Fibroblast of lung (primary cell): ENCODE measurements at regions not wholly inside any gene's neighbourhood (a gene's known extent, or its start where the extent isn't known, plus 50 kb on each side); places are given as distances from the start of the nearest gene placed in this dataset.
A peak's percentile ranks its signal among the peaks of the same experiment; 100 is the strongest.

Source experiments
- DNase-seq, 2 donors: peaks; one replicate each; pipeline versions ENCODE4 v3.0.0 to v3.0.0-alpha.2; 2010; ENCODE audit warnings: low read depth in 2 of 2
- H2AFZ ChIP-seq: 2 replicates; pipeline ENCODE4 v1.5.1; 2012; ENCODE audit warnings: low read length, control low read depth, inconsistent platforms
- H3K27ac ChIP-seq: 2 replicates; pipeline ENCODE4 v1.5.1; 2011; ENCODE audit warnings: low read length, control low read depth; ENCODE audit not compliant: insufficient read depth
- H3K27me3 ChIP-seq: 2 replicates; pipeline ENCODE4 v1.5.1; 2011; ENCODE audit warnings: mild to moderate bottlenecking, low read length; ENCODE audit not compliant: control insufficient read depth, insufficient read depth
- H3K36me3 ChIP-seq: 2 replicates; pipeline ENCODE4 v1.5.1; 2011; ENCODE audit warnings: low read length; ENCODE audit not compliant: control insufficient read depth, insufficient read depth
- H3K4me1 ChIP-seq: 2 replicates; pipeline ENCODE4 v1.5.1; 2011; ENCODE audit warnings: low read length; ENCODE audit not compliant: control insufficient read depth, insufficient read depth; ENCODE audit errors: extremely low read depth
- H3K4me2 ChIP-seq: 2 replicates; pipeline ENCODE4 v1.5.1; 2011; ENCODE audit warnings: low read length, control low read depth; ENCODE audit not compliant: insufficient read depth; ENCODE audit errors: extremely low read depth
- H3K4me3 ChIP-seq, 4 experiments: fragments of 200-600 bp in 1 of 4; sonication (generic) in 1 of 4; replicated peaks in 1 of 4; 2 replicates each; pipeline ENCODE4 v1.5.1; 2011 to 2016; ENCODE audit warnings: low read length in 4 of 4, low read depth in 3 of 4, mild to moderate bottlenecking in 3 of 4, control low read depth in 2 of 4, inconsistent platforms in 1 of 4, mixed read lengths in 1 of 4; ENCODE audit not compliant: insufficient read depth in 1 of 4; ENCODE audit errors: control extremely low read depth in 1 of 4
- H3K79me2 ChIP-seq: 2 replicates; pipeline ENCODE4 v1.5.1; 2012; ENCODE audit warnings: mild to moderate bottlenecking, low read length, inconsistent platforms; ENCODE audit not compliant: control insufficient read depth, insufficient read depth
- H3K9ac ChIP-seq: 2 replicates; pipeline ENCODE4 v1.5.1; 2011; ENCODE audit warnings: mild to moderate bottlenecking, low read length, control low read depth; ENCODE audit not compliant: insufficient read depth
- H3K9me3 ChIP-seq: 2 replicates; pipeline ENCODE4 v1.5.1; 2012; ENCODE audit warnings: low read depth, low read length; ENCODE audit not compliant: control insufficient read depth, insufficient read depth
- H4K20me1 ChIP-seq: 2 replicates; pipeline ENCODE4 v1.5.1; 2011; ENCODE audit warnings: low read length; ENCODE audit not compliant: control insufficient read depth, insufficient read depth; ENCODE audit errors: extremely low read depth
- EZH2 ChIP-seq: IDR thresholded peaks from 2 replicates; pipeline ENCODE4 v1.5.1; 2012; ENCODE audit warnings: low read length, control low read depth, mild to moderate bottlenecking; ENCODE audit errors: missing control alignments
- TF ChIP-seq, protein P1 (sequence below), 2 donors: IDR thresholded peaks in 1 of 2; conservative IDR thresholded peaks in 1 of 2; 1 replicate in 1 of 2; 2 replicates in 1 of 2; pipeline ENCODE4 v1.5.1; 2011 to 2012; ENCODE audit warnings: low read length in 2 of 2, control low read depth in 1 of 2, inconsistent platforms in 1 of 2, low read depth in 1 of 2, mild to moderate bottlenecking in 1 of 2

GRCh38 chr10:101299211-101299610 lies 54.8 kb upstream of the BTRC start:
- no peak overlapping the region for H3K4me2 ChIP-seq
- peaks cover 42% of the 10 kb centered on the region for H3K27me3 ChIP-seq
- no peak overlapping the region for H3K4me3 ChIP-seq
- TF ChIP-seq, protein P1, sequence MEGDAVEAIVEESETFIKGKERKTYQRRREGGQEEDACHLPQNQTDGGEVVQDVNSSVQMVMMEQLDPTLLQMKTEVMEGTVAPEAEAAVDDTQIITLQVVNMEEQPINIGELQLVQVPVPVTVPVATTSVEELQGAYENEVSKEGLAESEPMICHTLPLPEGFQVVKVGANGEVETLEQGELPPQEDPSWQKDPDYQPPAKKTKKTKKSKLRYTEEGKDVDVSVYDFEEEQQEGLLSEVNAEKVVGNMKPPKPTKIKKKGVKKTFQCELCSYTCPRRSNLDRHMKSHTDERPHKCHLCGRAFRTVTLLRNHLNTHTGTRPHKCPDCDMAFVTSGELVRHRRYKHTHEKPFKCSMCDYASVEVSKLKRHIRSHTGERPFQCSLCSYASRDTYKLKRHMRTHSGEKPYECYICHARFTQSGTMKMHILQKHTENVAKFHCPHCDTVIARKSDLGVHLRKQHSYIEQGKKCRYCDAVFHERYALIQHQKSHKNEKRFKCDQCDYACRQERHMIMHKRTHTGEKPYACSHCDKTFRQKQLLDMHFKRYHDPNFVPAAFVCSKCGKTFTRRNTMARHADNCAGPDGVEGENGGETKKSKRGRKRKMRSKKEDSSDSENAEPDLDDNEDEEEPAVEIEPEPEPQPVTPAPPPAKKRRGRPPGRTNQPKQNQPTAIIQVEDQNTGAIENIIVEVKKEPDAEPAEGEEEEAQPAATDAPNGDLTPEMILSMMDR (conservative IDR thresholded peaks at IDR 0.05 in 1 of 2, IDR thresholded peaks at IDR 0.05 in 1 of 2; ENCODE audit: low read depth in 1 of 2, low read length in 2 of 2), result no peak
- no peak for TF ChIP-seq EZH2
- no peaks in the 10 kb centered on the region for H3K4me1 ChIP-seq
- H3K9me3 ChIP-seq, result no peaks in the 10 kb centered on the region
- H3K9ac ChIP-seq, result no peak overlapping the region
- H2AFZ ChIP-seq, result no peak overlapping the region
- H3K27ac ChIP-seq, result no peak overlapping the region
- no peaks in the 10 kb centered on the region for H4K20me1 ChIP-seq
- no peaks in the 10 kb centered on the region for H3K36me3 ChIP-seq
- no peak for DNase-seq
- H3K79me2 ChIP-seq, result no peaks in the 10 kb centered on the region

DNA sequence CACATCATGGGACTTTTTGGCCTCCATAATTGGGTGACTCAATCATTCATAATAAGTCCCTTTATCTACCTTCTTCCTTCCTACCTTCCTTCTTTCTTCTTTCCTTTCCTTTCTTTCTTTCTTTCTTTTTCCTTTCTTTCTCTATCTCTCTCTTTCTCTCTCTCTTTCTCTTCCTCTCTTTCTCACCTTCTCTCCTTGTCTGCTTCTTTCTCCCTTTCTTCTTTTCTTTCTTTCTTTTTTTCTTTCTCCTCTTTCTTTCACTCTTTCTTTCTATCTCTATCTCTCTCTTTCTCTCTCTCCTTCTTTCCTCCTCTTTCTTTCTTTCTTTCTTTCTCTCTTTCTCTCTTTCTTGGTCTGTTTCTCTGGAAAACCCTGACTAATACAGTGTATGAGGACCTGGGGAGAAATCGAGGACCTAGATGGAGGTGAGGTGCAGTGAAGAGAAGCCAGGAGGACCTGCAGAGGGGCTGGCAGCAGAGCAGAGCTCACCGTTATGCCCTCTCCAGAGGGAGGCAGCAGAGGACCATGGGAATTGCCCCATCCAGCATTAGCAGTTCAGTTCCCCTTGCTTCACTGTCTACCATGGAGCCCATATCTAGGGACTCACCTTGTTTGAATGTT lies 52.7 kb upstream of the BTRC start:
- Histone ChIP-seq H3K9ac (no peak overlapping the region), H3K9me3 (no peaks in the 10 kb centered on the region), H3K4me2 (no peak overlapping the region), H3K36me3 (no peaks in the 10 kb centered on the region), H3K27ac (no peak overlapping the region), H2AFZ (no peak overlapping the region), H3K4me3 (no peak overlapping the region), H4K20me1 (no peaks in the 10 kb centered on the region), H3K4me1 (no peaks in the 10 kb centered on the region), H3K27me3 (peaks cover 41% of the 10 kb centered on the region), H3K79me2 (no peaks in the 10 kb centered on the region)
- TF ChIP-seq, protein P1 (conservative IDR thresholded peaks at IDR 0.05 in 1 of 2, IDR thresholded peaks at IDR 0.05 in 1 of 2; ENCODE audit: low read depth in 1 of 2, low read length in 2 of 2), result peak in 1 of 2 donors; percentile 47
- no peak for TF ChIP-seq EZH2
- DNase-seq, result peak in 1 of 2 donors; percentile 34

- H3K27ac ChIP-seq, result no peak overlapping the region
- H3K79me2 ChIP-seq, result no peaks in the 10 kb centered on the region
- no peaks in the 10 kb centered on the region for H3K36me3 ChIP-seq
- no peak overlapping the region for H3K4me2 ChIP-seq
- no peak overlapping the region for H3K9ac ChIP-seq
- H3K9me3 ChIP-seq, result no peaks in the 10 kb centered on the region
- H3K27me3 ChIP-seq, result peaks cover 42% of the 10 kb centered on the region
- no peak for TF ChIP-seq EZH2
- TF ChIP-seq, protein P1 (conservative IDR thresholded peaks at IDR 0.05 in 1 of 2, IDR thresholded peaks at IDR 0.05 in 1 of 2; ENCODE audit: low read depth in 1 of 2, low read length in 2 of 2), result no peak
- DNase-seq, result peak in 1 of 2 donors; percentile 47
- no peaks in the 10 kb centered on the region for H3K4me1 ChIP-seq
- no peaks in the 10 kb centered on the region for H4K20me1 ChIP-seq
- no peak overlapping the region for H2AFZ ChIP-seq
- no peak overlapping the region for H3K4me3 ChIP-seq
Measured at GRCh38 chr10:101303087-101303703, 50.8 kb upstream of the BTRC start.
